ENCODE measurements at regions not wholly inside any gene's neighbourhood (a gene's known extent, or its start where the extent isn't known, plus 50 kb on each side); places are given as distances from the start of the nearest gene placed in this dataset.
"Not testable (repeated sequence)": the region's sequence is repeated elsewhere in the genome, so short reads cannot be mapped to it uniquely, and the experiment has no call there.

GRCh38 chr10:94150541-94151184 lies 156.9 kb downstream of the PLCE1 start:
- Histone ChIP-seq H3K27ac (ENCODE audit: poor library complexity, severe bottlenecking) (no peak overlapping the region), H3K4me3 (ENCODE audit: severe bottlenecking) (no peak overlapping the region), H3K36me3 (ENCODE audit: low read depth) (no peaks in the 10 kb centered on the region), H3K4me1 (ENCODE audit: insufficient read depth, poor library complexity, severe bottlenecking) (no peaks in the 10 kb centered on the region), H3K27me3 (ENCODE audit: insufficient read depth, poor library complexity, severe bottlenecking) (no peaks in the 10 kb centered on the region), H3K9me3 (ENCODE audit: severe bottlenecking) (no peaks in the 10 kb centered on the region)
- no peak for TF ChIP-seq CTCF (IDR thresholded peaks at IDR 0.05; ENCODE audit: poor library complexity, severe bottlenecking)
- DNase-seq (ENCODE audit: low spot score) (no peak), ATAC-seq (ENCODE audit: low read depth) (no peak)

GRCh38 chr10:94155722-94156271 lies 162.1 kb downstream of the PLCE1 start:
- Histone ChIP-seq H3K36me3 (ENCODE audit: low read depth) (no peaks in the 10 kb centered on the region), H3K27me3 (ENCODE audit: insufficient read depth, poor library complexity, severe bottlenecking) (no peaks in the 10 kb centered on the region), H3K27ac (ENCODE audit: poor library complexity, severe bottlenecking) (no peak overlapping the region), H3K9me3 (ENCODE audit: severe bottlenecking) (no peaks in the 10 kb centered on the region), H3K4me1 (ENCODE audit: insufficient read depth, poor library complexity, severe bottlenecking) (no peaks in the 10 kb centered on the region), H3K4me3 (ENCODE audit: severe bottlenecking) (no peak overlapping the region)
- ATAC-seq (ENCODE audit: low read depth), result no peak
- TF ChIP-seq CTCF (IDR thresholded peaks at IDR 0.05; ENCODE audit: poor library complexity, severe bottlenecking), result no peak
- DNase-seq (ENCODE audit: low spot score), result no peak

- no peaks in the 10 kb centered on the region for H3K9me3 ChIP-seq (ENCODE audit: severe bottlenecking)
- DNase-seq (ENCODE audit: low spot score) (no peak), ATAC-seq (ENCODE audit: low read depth) (no peak)
- no peak for TF ChIP-seq CTCF (IDR thresholded peaks at IDR 0.05; ENCODE audit: poor library complexity, severe bottlenecking)
- H3K36me3 ChIP-seq (ENCODE audit: low read depth), result no peaks in the 10 kb centered on the region
- H3K4me3 ChIP-seq (ENCODE audit: severe bottlenecking), result no peak overlapping the region
- H3K4me1 ChIP-seq (ENCODE audit: insufficient read depth, poor library complexity, severe bottlenecking), result no peaks in the 10 kb centered on the region
- H3K27ac ChIP-seq (ENCODE audit: poor library complexity, severe bottlenecking), result no peak overlapping the region
- H3K27me3 ChIP-seq (ENCODE audit: insufficient read depth, poor library complexity, severe bottlenecking), result no peaks in the 10 kb centered on the region
These were observed 162.7 kb downstream of the PLCE1 start for GRCh38 chr10:94156453-94156852.

GRCh38 chr10:94165158-94165611 lies 171.5 kb downstream of the PLCE1 start:
- H3K27ac ChIP-seq (ENCODE audit: poor library complexity, severe bottlenecking); DNase-seq (ENCODE audit: low spot score); H3K4me1 ChIP-seq (ENCODE audit: insufficient read depth, poor library complexity, severe bottlenecking); H3K4me3 ChIP-seq (ENCODE audit: severe bottlenecking); ATAC-seq (ENCODE audit: low read depth); H3K9me3 ChIP-seq (ENCODE audit: severe bottlenecking); H3K27me3 ChIP-seq (ENCODE audit: insufficient read depth, poor library complexity, severe bottlenecking); H3K36me3 ChIP-seq (ENCODE audit: low read depth): not testable (repeated sequence)

GRCh38 chr10:94172332-94172731 lies 178.6 kb downstream of the PLCE1 start:
- DNase-seq (ENCODE audit: low spot score), result no peak
- H3K4me1 ChIP-seq (ENCODE audit: insufficient read depth, poor library complexity, severe bottlenecking), result peaks cover 9% of the 10 kb centered on the region
- H3K9me3 ChIP-seq (ENCODE audit: severe bottlenecking), result no peaks in the 10 kb centered on the region
- no peak for TF ChIP-seq CTCF (IDR thresholded peaks at IDR 0.05; ENCODE audit: poor library complexity, severe bottlenecking)
- H3K4me3 ChIP-seq (ENCODE audit: severe bottlenecking), result no peak overlapping the region
- H3K36me3 ChIP-seq (ENCODE audit: low read depth), result no peaks in the 10 kb centered on the region
- H3K27ac ChIP-seq (ENCODE audit: poor library complexity, severe bottlenecking), result no peak overlapping the region
- peak; percentile 94 for ATAC-seq (ENCODE audit: low read depth)
- H3K27me3 ChIP-seq (ENCODE audit: insufficient read depth, poor library complexity, severe bottlenecking), result no peaks in the 10 kb centered on the region
